Right atrium auricular region (tissue), 2 donors: ENCODE measurements at regions not wholly inside any gene's neighbourhood (a gene's known extent, or its start where the extent isn't known, plus 50 kb on each side); places are given as distances from the start of the nearest gene placed in this dataset.

Experiments used
- DNase-seq: peaks from one replicate; pipeline ENCODE4 v3.0.0-alpha.2; 2019; ENCODE audit warnings: low spot score
- H3K27ac ChIP-seq, 2 donors: fragments of 200-600 bp; sonication (generic); 1 replicate in 1 of 2; 2 replicates in 1 of 2; pipeline ENCODE4 v1.5.1; 2016 to 2019
- H3K27me3 ChIP-seq, 2 donors: fragments of 200-600 bp; sonication (generic); one replicate each; pipeline versions ENCODE4 v1.5.1 to v1.6.0; 2017 to 2019
- H3K36me3 ChIP-seq: fragments of 200-600 bp; sonication (generic); one replicate; pipeline ENCODE4 v1.5.1; 2016
- H3K4me1 ChIP-seq, 2 donors: fragments of 200-600 bp; sonication (generic); one replicate each; pipeline versions ENCODE4 v1.5.1 to v1.6.0; 2017 to 2019
- H3K4me3 ChIP-seq, 2 donors: fragments of 200-600 bp; sonication (generic); 1 replicate in 1 of 2; 2 replicates in 1 of 2; pipeline ENCODE4 v1.5.1; 2017 to 2019; ENCODE audit warnings: mild to moderate bottlenecking in 1 of 2, moderate library complexity in 1 of 2
- H3K9me3 ChIP-seq, 2 donors: fragments of 200-600 bp; sonication (generic); one replicate each; pipeline ENCODE4 v1.5.1; 2019
- TF ChIP-seq, protein P1 (sequence below), 2 donors: fragments of 200-600 bp; sonication (generic); IDR thresholded peaks; one replicate each; pipeline ENCODE4 v1.5.1; 2019; ENCODE audit warnings: antibody characterized with exemption in 2 of 2

GRCh38 chr6:55678330-55679224, 99.6 kb upstream of the HMGCLL1 start:
- Histone ChIP-seq H3K27me3 (no peaks in the 10 kb centered on the region), H3K27ac (no peak overlapping the region), H3K9me3 (no peaks in the 10 kb centered on the region), H3K4me1 (no peaks in the 10 kb centered on the region), H3K36me3 (no peaks in the 10 kb centered on the region), H3K4me3 (no peak overlapping the region)
- TF ChIP-seq, protein P1, sequence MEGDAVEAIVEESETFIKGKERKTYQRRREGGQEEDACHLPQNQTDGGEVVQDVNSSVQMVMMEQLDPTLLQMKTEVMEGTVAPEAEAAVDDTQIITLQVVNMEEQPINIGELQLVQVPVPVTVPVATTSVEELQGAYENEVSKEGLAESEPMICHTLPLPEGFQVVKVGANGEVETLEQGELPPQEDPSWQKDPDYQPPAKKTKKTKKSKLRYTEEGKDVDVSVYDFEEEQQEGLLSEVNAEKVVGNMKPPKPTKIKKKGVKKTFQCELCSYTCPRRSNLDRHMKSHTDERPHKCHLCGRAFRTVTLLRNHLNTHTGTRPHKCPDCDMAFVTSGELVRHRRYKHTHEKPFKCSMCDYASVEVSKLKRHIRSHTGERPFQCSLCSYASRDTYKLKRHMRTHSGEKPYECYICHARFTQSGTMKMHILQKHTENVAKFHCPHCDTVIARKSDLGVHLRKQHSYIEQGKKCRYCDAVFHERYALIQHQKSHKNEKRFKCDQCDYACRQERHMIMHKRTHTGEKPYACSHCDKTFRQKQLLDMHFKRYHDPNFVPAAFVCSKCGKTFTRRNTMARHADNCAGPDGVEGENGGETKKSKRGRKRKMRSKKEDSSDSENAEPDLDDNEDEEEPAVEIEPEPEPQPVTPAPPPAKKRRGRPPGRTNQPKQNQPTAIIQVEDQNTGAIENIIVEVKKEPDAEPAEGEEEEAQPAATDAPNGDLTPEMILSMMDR (IDR thresholded peaks at IDR 0.05), result no peak
- DNase-seq, result no peak

GRCh38 chr6:55676736-55677135, 97.7 kb upstream of the HMGCLL1 start:
- no peak overlapping the region for H3K4me3 ChIP-seq
- H3K27ac ChIP-seq, result no peak overlapping the region
- no peaks in the 10 kb centered on the region for H3K27me3 ChIP-seq
- no peak for DNase-seq
- H3K9me3 ChIP-seq, result no peaks in the 10 kb centered on the region
- TF ChIP-seq, protein P1 (IDR thresholded peaks at IDR 0.05), result no peak
- no peaks in the 10 kb centered on the region for H3K4me1 ChIP-seq
- no peaks in the 10 kb centered on the region for H3K36me3 ChIP-seq

DNA sequence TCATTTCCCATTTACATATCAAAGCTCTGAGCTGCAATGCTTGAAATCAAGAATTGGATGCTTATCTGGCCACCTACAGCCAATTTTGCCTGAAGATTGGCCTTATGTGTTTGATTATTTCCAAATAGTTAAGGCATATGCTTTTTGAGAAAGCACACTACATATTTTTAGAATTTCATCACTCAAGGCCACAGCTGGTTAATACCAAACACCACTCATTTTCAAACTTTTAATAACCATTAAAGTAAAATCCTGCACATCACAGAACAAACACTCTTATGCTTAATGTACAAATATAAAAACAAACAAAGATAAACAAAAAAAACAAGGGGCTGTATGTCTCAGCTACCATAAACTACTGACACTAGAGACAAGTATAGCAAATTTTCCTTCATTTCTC, 96.9 kb upstream of the HMGCLL1 start:
- TF ChIP-seq, protein P1 (IDR thresholded peaks at IDR 0.05), result no peak
- DNase-seq, result no peak

DNA sequence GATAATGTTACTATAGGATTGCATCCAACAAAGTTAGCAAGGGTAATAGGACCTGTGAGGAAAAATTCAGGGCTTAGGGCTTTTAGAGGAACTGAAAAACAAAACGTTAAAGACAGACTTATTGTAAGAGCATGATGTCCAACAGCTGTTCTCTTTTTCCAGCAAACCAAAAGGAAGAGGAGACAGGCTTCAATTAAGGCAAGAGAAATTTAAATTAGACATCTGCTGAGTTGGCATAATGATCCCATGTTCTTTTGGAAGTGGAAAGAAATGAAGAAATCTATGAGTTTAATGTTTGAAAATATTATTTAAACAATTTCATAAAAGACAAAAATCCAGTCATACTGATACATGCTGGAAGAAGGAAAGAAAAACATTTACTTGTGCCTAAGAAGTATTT, 95.7 kb upstream of the HMGCLL1 start:
- no peaks in the 10 kb centered on the region for H3K9me3 ChIP-seq
- H3K27me3 ChIP-seq, result no peaks in the 10 kb centered on the region
- TF ChIP-seq, protein P1 (IDR thresholded peaks at IDR 0.05), result no peak
- no peak overlapping the region for H3K4me3 ChIP-seq
- H3K27ac ChIP-seq, result no peak overlapping the region
- no peaks in the 10 kb centered on the region for H3K36me3 ChIP-seq
- H3K4me1 ChIP-seq, result no peaks in the 10 kb centered on the region
- no peak for DNase-seq

More for the DNA sequence above, 96.9 kb upstream of the HMGCLL1 start:
- Histone ChIP-seq H3K4me3 (no peak overlapping the region), H3K36me3 (no peaks in the 10 kb centered on the region), H3K4me1 (no peaks in the 10 kb centered on the region), H3K27me3 (no peaks in the 10 kb centered on the region), H3K9me3 (no peaks in the 10 kb centered on the region), H3K27ac (no peak overlapping the region)

GRCh38 chr6:55670850-55671413, 91.9 kb upstream of the HMGCLL1 start:
- no peaks in the 10 kb centered on the region for H3K4me1 ChIP-seq
- H3K27me3 ChIP-seq, result no peaks in the 10 kb centered on the region
- no peak overlapping the region for H3K27ac ChIP-seq
- no peak for DNase-seq
- TF ChIP-seq, protein P1 (IDR thresholded peaks at IDR 0.05), result no peak
- no peaks in the 10 kb centered on the region for H3K9me3 ChIP-seq
- H3K36me3 ChIP-seq, result no peaks in the 10 kb centered on the region
- no peak overlapping the region for H3K4me3 ChIP-seq
